Colonic mucosa (tissue), 4 donors: ENCODE measurements at regions not wholly inside any gene's neighbourhood (a gene's known extent, or its start where the extent isn't known, plus 50 kb on each side); places are given as distances from the start of the nearest gene placed in this dataset.
A peak's percentile ranks its signal among the peaks of the same experiment; 100 is the strongest.

Source experiments
- DNase-seq: peaks from one replicate; pipeline ENCODE4 v3.0.0-alpha.2; 2020
- H3K27ac ChIP-seq: fragments of 200-600 bp; one replicate; pipeline ENCODE4 v1.8.0; 2021
- H3K27me3 ChIP-seq: fragments of 200-600 bp; one replicate; pipeline ENCODE4 v1.8.0; 2021
- H3K36me3 ChIP-seq: fragments of 200-600 bp; one replicate; pipeline ENCODE4 v1.8.0; 2021
- H3K4me1 ChIP-seq: fragments of 200-600 bp; one replicate; pipeline ENCODE4 v1.8.0; 2021; ENCODE audit warnings: mild to moderate bottlenecking
- H3K4me3 ChIP-seq: fragments of 200-600 bp; one replicate; pipeline ENCODE4 v1.8.0; 2021
- H3K9ac ChIP-seq, 2 donors: one replicate each; pipeline ENCODE4 v1.7.0; 2013; ENCODE audit warnings: control low read depth in 2 of 2, low read depth in 2 of 2, low read length in 2 of 2
- H3K9me3 ChIP-seq: fragments of 200-600 bp; one replicate; pipeline ENCODE4 v1.8.0; 2021
- CTCF ChIP-seq: fragments of 200-600 bp; IDR thresholded peaks from one replicate; pipeline ENCODE4 v1.8.0; 2022; ENCODE audit warnings: antibody characterized with exemption, mild to moderate bottlenecking
- intact Hi-C: fragments of 100-400 bp; cut with DNase I; formaldehyde crosslinking; loops from one replicate; pipeline ENCODE4 v1.14.1; 2022
- donor health status: healthy.
- donor health status: DM: no; HTN: no; CAD: no.
- donor health status: DM: no; HTN: no; CAD: no.

GRCh38 chr10:53601260-53601875, 828.8 kb upstream of the MBL2 start:
- Histone ChIP-seq H3K9me3 (no peaks in the 10 kb centered on the region), H3K27ac (no peak overlapping the region), H3K27me3 (no peaks in the 10 kb centered on the region), H3K4me1 (no peaks in the 10 kb centered on the region), H3K4me3 (no peak overlapping the region), H3K36me3 (no peaks in the 10 kb centered on the region), H3K9ac (no peak overlapping the region)
- intact Hi-C loops = loop anchor here (10.0 kb wide), 2 partner anchors 203 to 803 kb away; no protein-coding TSS in a partner anchor
- DNase-seq = no peak
- peak; percentile 76 for TF ChIP-seq CTCF

GRCh38 chr10:53598914-53599313, 826.3 kb upstream of the MBL2 start:
- Histone ChIP-seq H3K4me1 (no peaks in the 10 kb centered on the region), H3K36me3 (no peaks in the 10 kb centered on the region), H3K27ac (no peak overlapping the region), H3K9me3 (no peaks in the 10 kb centered on the region), H3K9ac (no peak overlapping the region), H3K4me3 (no peak overlapping the region), H3K27me3 (no peaks in the 10 kb centered on the region)
- intact Hi-C loops = loop anchor here (10.0 kb wide), 1 partner anchor 704 kb away; no protein-coding TSS in a partner anchor
- TF ChIP-seq CTCF = no peak
- DNase-seq = no peak

- DNase-seq = no peak
- Histone ChIP-seq H3K27ac (no peak overlapping the region), H3K4me1 (no peaks in the 10 kb centered on the region), H3K27me3 (no peaks in the 10 kb centered on the region), H3K9ac (no peak overlapping the region), H3K4me3 (no peak overlapping the region), H3K36me3 (no peaks in the 10 kb centered on the region), H3K9me3 (no peaks in the 10 kb centered on the region)
- no peak for TF ChIP-seq CTCF
- intact Hi-C loops = loop anchor here (10.0 kb wide), 1 partner anchor 703 kb away; no protein-coding TSS in a partner anchor
Measured at GRCh38 chr10:53597835-53598251, 825.3 kb upstream of the MBL2 start.

- intact Hi-C loops = no loop called here
- no peak for DNase-seq
Measured at GRCh38 chr10:53580465-53580864, 807.9 kb upstream of the MBL2 start.

GRCh38 chr10:53579773-53580172, 807.2 kb upstream of the MBL2 start:
- Histone ChIP-seq H3K36me3 (no peaks in the 10 kb centered on the region), H3K4me3 (no peak overlapping the region), H3K27me3 (no peaks in the 10 kb centered on the region), H3K27ac (no peak overlapping the region), H3K4me1 (no peaks in the 10 kb centered on the region), H3K9ac (no peak overlapping the region), H3K9me3 (no peaks in the 10 kb centered on the region)
- DNase-seq = no peak
- intact Hi-C loops = no loop called here
- no peak for TF ChIP-seq CTCF

More at GRCh38 chr10:53580465-53580864, 807.9 kb upstream of the MBL2 start:
- Histone ChIP-seq H3K27me3 (no peaks in the 10 kb centered on the region), H3K9ac (no peak overlapping the region), H3K9me3 (no peaks in the 10 kb centered on the region), H3K4me3 (no peak overlapping the region), H3K4me1 (no peaks in the 10 kb centered on the region), H3K27ac (no peak overlapping the region), H3K36me3 (no peaks in the 10 kb centered on the region)
- no peak for TF ChIP-seq CTCF
